ENCODE measurements at regions not wholly inside any gene's neighbourhood (a gene's known extent, or its start where the extent isn't known, plus 50 kb on each side); places are given as distances from the start of the nearest gene placed in this dataset.

DNA sequence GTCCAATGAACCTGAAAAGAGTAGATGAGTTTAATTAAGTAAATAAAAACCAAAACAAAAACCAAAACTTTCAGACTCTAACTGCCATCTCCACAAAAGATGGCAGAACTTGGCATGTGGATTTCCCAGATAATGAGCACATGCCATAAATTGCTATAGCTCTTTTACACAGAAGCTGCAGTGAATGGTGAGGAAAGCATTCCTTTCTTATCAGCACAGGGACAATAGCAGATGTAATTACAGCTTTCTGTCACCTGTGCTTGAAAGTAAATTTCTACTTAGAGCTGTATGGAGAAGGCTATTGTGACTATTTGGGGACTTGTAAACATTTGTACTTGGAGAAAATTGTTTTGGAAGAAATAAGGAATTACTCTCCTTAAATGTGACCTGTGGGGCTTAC, 378.4 kb downstream of the RPRM start:
- H3K36me3 ChIP-seq (ENCODE audit: control insufficient read depth in 1 of 2, insufficient read depth in 2 of 2, low read length in 2 of 2): no peaks in the 10 kb centered on the region
- CTCF ChIA-PET: no interaction called here

More for the DNA sequence above, 378.4 kb downstream of the RPRM start:
- no peaks in the 10 kb centered on the region for H4K20me1 ChIP-seq (ENCODE audit: insufficient read depth)
- H3K4me3 ChIP-seq (replicated peaks in 1 of 2; ENCODE audit: low read depth in 1 of 2, low read length in 2 of 2): no peak overlapping the region
- no peaks in the 10 kb centered on the region for H3K9me3 ChIP-seq (ENCODE audit: control insufficient read depth in 1 of 2, insufficient read depth in 1 of 2, low read depth in 1 of 2, low read length in 2 of 2)
- DNase-seq (ENCODE audit: low read depth, low spot score): no peak
- POLR2A ChIA-PET: no interaction called here
- no peaks in the 10 kb centered on the region for H3K9me2 ChIP-seq (ENCODE audit: insufficient read depth)
- H3K27ac ChIP-seq (ENCODE audit: low read depth, low read length): no peak overlapping the region
- no peak overlapping the region for H3K9ac ChIP-seq (ENCODE audit: low read length)
- intact Hi-C loops (cut with micrococcal nuclease): no loop called here
- H3K27me3 ChIP-seq (ENCODE audit: insufficient read depth, low read length): no peaks in the 10 kb centered on the region
- no TSS peak for BruUV-seq (replicated peaks)
- RAD21 ChIA-PET (ENCODE audit: low non-redundant PET in 1 of 2, low total read pairs in 2 of 2, uncharacterized antibody in 2 of 2, unreplicated experiment in 2 of 2): no interaction called here
- H3K79me2 ChIP-seq (ENCODE audit: insufficient read depth, low read length): no peaks in the 10 kb centered on the region
- no peak for TF ChIP-seq CEBPB (IDR thresholded peaks at IDR 0.05; ENCODE audit: low read depth)
- no peak for TF ChIP-seq EZH2 (IDR thresholded peaks at IDR 0.05)
- TF ChIP-seq, protein P1, sequence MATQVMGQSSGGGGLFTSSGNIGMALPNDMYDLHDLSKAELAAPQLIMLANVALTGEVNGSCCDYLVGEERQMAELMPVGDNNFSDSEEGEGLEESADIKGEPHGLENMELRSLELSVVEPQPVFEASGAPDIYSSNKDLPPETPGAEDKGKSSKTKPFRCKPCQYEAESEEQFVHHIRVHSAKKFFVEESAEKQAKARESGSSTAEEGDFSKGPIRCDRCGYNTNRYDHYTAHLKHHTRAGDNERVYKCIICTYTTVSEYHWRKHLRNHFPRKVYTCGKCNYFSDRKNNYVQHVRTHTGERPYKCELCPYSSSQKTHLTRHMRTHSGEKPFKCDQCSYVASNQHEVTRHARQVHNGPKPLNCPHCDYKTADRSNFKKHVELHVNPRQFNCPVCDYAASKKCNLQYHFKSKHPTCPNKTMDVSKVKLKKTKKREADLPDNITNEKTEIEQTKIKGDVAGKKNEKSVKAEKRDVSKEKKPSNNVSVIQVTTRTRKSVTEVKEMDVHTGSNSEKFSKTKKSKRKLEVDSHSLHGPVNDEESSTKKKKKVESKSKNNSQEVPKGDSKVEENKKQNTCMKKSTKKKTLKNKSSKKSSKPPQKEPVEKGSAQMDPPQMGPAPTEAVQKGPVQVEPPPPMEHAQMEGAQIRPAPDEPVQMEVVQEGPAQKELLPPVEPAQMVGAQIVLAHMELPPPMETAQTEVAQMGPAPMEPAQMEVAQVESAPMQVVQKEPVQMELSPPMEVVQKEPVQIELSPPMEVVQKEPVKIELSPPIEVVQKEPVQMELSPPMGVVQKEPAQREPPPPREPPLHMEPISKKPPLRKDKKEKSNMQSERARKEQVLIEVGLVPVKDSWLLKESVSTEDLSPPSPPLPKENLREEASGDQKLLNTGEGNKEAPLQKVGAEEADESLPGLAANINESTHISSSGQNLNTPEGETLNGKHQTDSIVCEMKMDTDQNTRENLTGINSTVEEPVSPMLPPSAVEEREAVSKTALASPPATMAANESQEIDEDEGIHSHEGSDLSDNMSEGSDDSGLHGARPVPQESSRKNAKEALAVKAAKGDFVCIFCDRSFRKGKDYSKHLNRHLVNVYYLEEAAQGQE (IDR thresholded peaks at IDR 0.05; ENCODE audit: low read depth): no peak
- TF ChIP-seq, protein P2, sequence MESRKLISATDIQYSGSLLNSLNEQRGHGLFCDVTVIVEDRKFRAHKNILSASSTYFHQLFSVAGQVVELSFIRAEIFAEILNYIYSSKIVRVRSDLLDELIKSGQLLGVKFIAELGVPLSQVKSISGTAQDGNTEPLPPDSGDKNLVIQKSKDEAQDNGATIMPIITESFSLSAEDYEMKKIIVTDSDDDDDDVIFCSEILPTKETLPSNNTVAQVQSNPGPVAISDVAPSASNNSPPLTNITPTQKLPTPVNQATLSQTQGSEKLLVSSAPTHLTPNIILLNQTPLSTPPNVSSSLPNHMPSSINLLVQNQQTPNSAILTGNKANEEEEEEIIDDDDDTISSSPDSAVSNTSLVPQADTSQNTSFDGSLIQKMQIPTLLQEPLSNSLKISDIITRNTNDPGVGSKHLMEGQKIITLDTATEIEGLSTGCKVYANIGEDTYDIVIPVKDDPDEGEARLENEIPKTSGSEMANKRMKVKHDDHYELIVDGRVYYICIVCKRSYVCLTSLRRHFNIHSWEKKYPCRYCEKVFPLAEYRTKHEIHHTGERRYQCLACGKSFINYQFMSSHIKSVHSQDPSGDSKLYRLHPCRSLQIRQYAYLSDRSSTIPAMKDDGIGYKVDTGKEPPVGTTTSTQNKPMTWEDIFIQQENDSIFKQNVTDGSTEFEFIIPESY (IDR thresholded peaks at IDR 0.05; ENCODE audit: extremely low read depth, insufficient replicate concordance, low read length): no peak
- no peak for TF ChIP-seq ELF1 (IDR thresholded peaks at IDR 0.05; ENCODE audit: borderline replicate concordance, low read depth)
- TF ChIP-seq POLR2AphosphoS5 (IDR thresholded peaks at IDR 0.05; ENCODE audit: low read depth, low read length): no peak
- TF ChIP-seq POLR2A (IDR thresholded peaks at IDR 0.05; ENCODE audit: borderline replicate concordance, extremely low read depth, insufficient read depth, insufficient read length): no peak
- TF ChIP-seq YY1 (IDR thresholded peaks at IDR 0.05; ENCODE audit: extremely low read depth, insufficient replicate concordance, low read depth, low read length): no peak
- no peak for TF ChIP-seq SIN3A (IDR thresholded peaks at IDR 0.05; ENCODE audit: low read depth)
- TF ChIP-seq SRF (IDR thresholded peaks at IDR 0.05; ENCODE audit: low read depth): no peak
- TF ChIP-seq FOSL1 (IDR thresholded peaks at IDR 0.05; ENCODE audit: low read depth): no peak
- TF ChIP-seq EZH2phosphoT487 (IDR thresholded peaks at IDR 0.05; ENCODE audit: borderline replicate concordance): no peak
- no peak for TF ChIP-seq ZFX (IDR thresholded peaks at IDR 0.05)
- no peak for TF ChIP-seq ZNF274 (IDR thresholded peaks at IDR 0.05; ENCODE audit: low read depth, low read length)
- H3K4me2 ChIP-seq (ENCODE audit: low read length): no peak overlapping the region
- no peak overlapping the region for H2AFZ ChIP-seq (ENCODE audit: low read depth, low read length, poor library complexity, severe bottlenecking)
- no peaks in the 10 kb centered on the region for H3K4me1 ChIP-seq (ENCODE audit: control insufficient read depth in 1 of 2, insufficient read depth in 2 of 2, low read length in 2 of 2)
- ATAC-seq: no peak

Measured in HCT116 (cell line).